ENCODE measurements at regions not wholly inside any gene's neighbourhood (a gene's known extent, or its start where the extent isn't known, plus 50 kb on each side); places are given as distances from the start of the nearest gene placed in this dataset.

DNA sequence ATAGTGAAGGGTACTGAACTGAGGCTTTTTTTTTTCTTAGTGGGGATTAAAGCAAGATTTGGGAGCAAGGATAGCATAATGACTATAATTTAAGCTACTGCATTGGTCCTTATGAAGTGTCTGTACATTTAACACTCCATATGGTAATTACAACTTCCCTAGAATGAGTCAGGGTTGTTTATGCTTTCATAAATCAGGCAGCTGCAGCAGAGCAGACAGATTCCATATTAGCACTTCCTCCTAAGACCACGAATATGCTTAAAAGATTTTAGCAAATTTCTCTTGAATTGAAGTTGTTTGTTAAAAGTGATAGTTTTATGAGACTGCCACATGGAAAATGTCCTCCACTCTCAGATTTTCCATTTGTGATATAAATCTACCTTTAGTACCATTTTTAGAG lies 401.1 kb upstream of the SPRY2 start:
- TF ChIP-seq CTCF (conservative IDR thresholded peaks at IDR 0.05; ENCODE audit: low read depth, low read length), result no peak
- TF ChIP-seq MXI1 (IDR thresholded peaks at IDR 0.05; ENCODE audit: borderline replicate concordance, low read depth, low read length), result no peak
- TF ChIP-seq RFX5 (IDR thresholded peaks at IDR 0.05; ENCODE audit: low read depth, low read length), result no peak
- no peak for TF ChIP-seq RAD21 (IDR thresholded peaks at IDR 0.05; ENCODE audit: low read length)
- TF ChIP-seq ELK1 (IDR thresholded peaks at IDR 0.05; ENCODE audit: borderline replicate concordance, low read depth, low read length), result no peak
- no peak for TF ChIP-seq POLR2A (IDR thresholded peaks at IDR 0.05; ENCODE audit: low read depth, low read length)
- TF ChIP-seq, protein P1, sequence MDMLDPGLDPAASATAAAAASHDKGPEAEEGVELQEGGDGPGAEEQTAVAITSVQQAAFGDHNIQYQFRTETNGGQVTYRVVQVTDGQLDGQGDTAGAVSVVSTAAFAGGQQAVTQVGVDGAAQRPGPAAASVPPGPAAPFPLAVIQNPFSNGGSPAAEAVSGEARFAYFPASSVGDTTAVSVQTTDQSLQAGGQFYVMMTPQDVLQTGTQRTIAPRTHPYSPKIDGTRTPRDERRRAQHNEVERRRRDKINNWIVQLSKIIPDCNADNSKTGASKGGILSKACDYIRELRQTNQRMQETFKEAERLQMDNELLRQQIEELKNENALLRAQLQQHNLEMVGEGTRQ (IDR thresholded peaks at IDR 0.05; ENCODE audit: low read depth, low read length), result no peak

Data from IMR-90 (cell line).